GM12878 (cell line): ENCODE measurements at regions not wholly inside any gene's neighbourhood (a gene's known extent, or its start where the extent isn't known, plus 50 kb on each side); places are given as distances from the start of the nearest gene placed in this dataset.

Experiments
- ATAC-seq: fragments of 200-7000 bp; cut with Tn5 transposase; 3 replicates; pipeline ENCODE4 v1.9.1; 2020; ENCODE audit warnings: mild to moderate bottlenecking, moderate library complexity
- BruUV-seq: library from RNA; stranded (reverse); fragments of 400-500 nt; replicated peaks from 2 replicates; lab custom pipeline; 2021; lab: Mats Ljungman, UMichigan
- CTCF ChIA-PET: fragments of 300-600 bp; sonication (Branson Sonifier 250); formaldehyde crosslinking; extraction: SDS; loops from one replicate; lab custom pipeline; 2021; ENCODE audit warnings: inconsistent platforms; lab: Yijun Ruan, JAX
- POLR2A ChIA-PET: fragments of 350-600 bp; formaldehyde crosslinking; extraction: SDS; loops from one replicate; lab custom pipeline; 2021; ENCODE audit warnings: inconsistent platforms; lab: Charles Lee
- RAD21 ChIA-PET: fragments of 300-600 bp; sonication (Branson Sonifier 250); formaldehyde crosslinking; loops from one replicate; lab custom pipeline; 2023; ENCODE audit warnings: antibody characterized with exemption; ENCODE audit not compliant: unreplicated experiment; lab: Charles Lee
- SMC1A ChIA-PET: fragments of 300-600 bp; sonication (Branson Sonifier 250); formaldehyde crosslinking; loops from one replicate; lab custom pipeline; 2023; ENCODE audit not compliant: unreplicated experiment, uncharacterized antibody; lab: Charles Lee
- DNase-seq: peaks from one replicate; pipeline ENCODE4 v3.0.0-alpha.2; 2011; ENCODE audit warnings: low read depth, low spot score
- FAIRE-seq: peaks from 3 replicates; lab custom pipeline; 2011; peaks lifted over from hg19 to GRCh38; lab: Jason Lieb, UNC
- H2AFZ ChIP-seq: 2 replicates; pipeline ENCODE4 v1.6.0; 2011; ENCODE audit warnings: low read depth, low read length, control low read depth; ENCODE audit not compliant: control insufficient read depth
- H3K27ac ChIP-seq: 2 replicates; pipeline ENCODE4 v1.5.1; 2011; ENCODE audit warnings: control low read depth; ENCODE audit not compliant: control insufficient read depth, insufficient read depth
- H3K27me3 ChIP-seq, 2 experiments: replicated peaks in 1 of 2; 2 replicates each; pipeline versions ENCODE4 v1.6.0 to v1.6.1; 2011; ENCODE audit warnings: low read length in 1 of 2; ENCODE audit not compliant: control insufficient read depth in 2 of 2, insufficient read depth in 2 of 2
- H3K36me3 ChIP-seq, 2 experiments: 2 replicates each; pipeline ENCODE4 v1.5.1; 2011; ENCODE audit warnings: low read length in 1 of 2; ENCODE audit not compliant: control insufficient read depth in 2 of 2, insufficient read depth in 2 of 2
- H3K4me1 ChIP-seq: 2 replicates; pipeline ENCODE4 v1.6.1; 2011; ENCODE audit warnings: mild to moderate bottlenecking, low read length, moderate library complexity, mixed read lengths; ENCODE audit not compliant: control insufficient read depth, insufficient read depth
- H3K4me2 ChIP-seq: 2 replicates; pipeline ENCODE4 v1.6.0; 2011; ENCODE audit warnings: control low read depth; ENCODE audit not compliant: control insufficient read depth, insufficient read depth
- H3K4me3 ChIP-seq: fragments of 200-600 bp; sonication (generic); 2 replicates; pipeline ENCODE4 v1.5.1; 2016
- H3K79me2 ChIP-seq: 2 replicates; pipeline ENCODE4 v1.6.0; 2011; ENCODE audit warnings: low read length; ENCODE audit not compliant: control insufficient read depth, insufficient read depth
- H3K9ac ChIP-seq: 2 replicates; pipeline ENCODE4 v1.8.0; 2011; ENCODE audit warnings: low read length, control low read depth, mixed read lengths; ENCODE audit not compliant: control insufficient read depth, insufficient read depth
- H3K9me3 ChIP-seq: replicated peaks from 3 replicates; pipeline ENCODE4 v1.5.1; 2011; ENCODE audit warnings: mild to moderate bottlenecking, low read length; ENCODE audit not compliant: control insufficient read depth, insufficient read depth
- H4K20me1 ChIP-seq: 2 replicates; pipeline ENCODE4 v1.6.0; 2011; ENCODE audit not compliant: control insufficient read depth, insufficient read depth
- HCFC1 ChIP-seq: fragments of 150-350 bp; IDR thresholded peaks from 2 replicates; pipeline ENCODE4 v1.6.1; 2014; ENCODE audit warnings: low read length
- LARP7 ChIP-seq: fragments of 450-650 bp; IDR thresholded peaks from 2 replicates; pipeline ENCODE4 v1.6.1; 2017; ENCODE audit warnings: mild to moderate bottlenecking
- POLR2AphosphoS5 ChIP-seq: IDR thresholded peaks from 2 replicates; pipeline ENCODE4 v1.6.1; 2011; ENCODE audit warnings: mild to moderate bottlenecking, low read length, inconsistent platforms
- RBBP5 ChIP-seq: fragments of 200-600 bp; sonication (generic); conservative IDR thresholded peaks from 2 replicates; pipeline ENCODE4 v1.6.1; 2016
- SREBF1 ChIP-seq: IDR thresholded peaks from 2 replicates; pipeline ENCODE4 v1.6.1; 2012; ENCODE audit warnings: mild to moderate bottlenecking, low read length
- ZNF622 ChIP-seq: fragments of 450-650 bp; IDR thresholded peaks from 2 replicates; pipeline ENCODE4 v1.6.1; 2017; ENCODE audit warnings: mild to moderate bottlenecking, inconsistent platforms
- WGBS: methylation state at CpG from one replicate; pipeline ENCODE4 v1.1.6; 2016; ENCODE audit warnings: low lambda C conversion rate; ENCODE audit not compliant: insufficient replicate concordance, insufficient coverage; ENCODE audit errors: missing lambda C conversion rate; 5-methylcytosine and 5-hydroxymethylcytosine counted together
- in situ Hi-C: fragments of 300-500 bp; cut with MboI; formaldehyde crosslinking; loops from 9 replicates; pipeline ENCODE4 v1.14.3; 2018; ENCODE audit warnings: mixed read lengths
- intact Hi-C: fragments of 100-400 bp; cut with micrococcal nuclease; formaldehyde crosslinking; loops from one replicate; pipeline ENCODE4 v1.14.2; 2022; ENCODE audit not compliant: unreplicated experiment
- TF ChIP-seq, protein P1 (sequence below): fragments of 450-650 bp; IDR thresholded peaks from 2 replicates; pipeline ENCODE4 v1.6.1; 2017; ENCODE audit warnings: low read depth, mild to moderate bottlenecking, moderate library complexity

DNA sequence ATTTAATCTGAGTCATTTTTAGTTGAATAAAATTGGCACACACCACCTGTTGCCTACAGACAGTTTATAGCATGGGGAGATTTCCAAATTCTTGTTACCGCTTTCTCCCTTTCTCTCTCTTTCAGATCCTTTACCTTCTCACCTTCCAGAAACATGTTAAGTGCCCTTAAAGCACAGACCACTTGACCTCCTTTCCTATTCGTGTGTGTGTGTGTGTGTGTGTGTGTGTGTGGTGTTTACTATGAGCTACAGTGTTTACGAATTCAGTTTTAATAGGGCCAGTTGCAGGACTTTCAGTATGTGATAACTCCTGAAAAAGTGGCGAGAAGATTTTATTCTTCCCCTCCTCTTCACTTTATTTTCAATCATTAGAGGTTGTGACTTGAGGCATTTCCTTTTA, 258.1 kb downstream of the BMP2 start:
- ChIA-PET RAD21 (no interaction called here), SMC1A (interaction anchor here (1.0 to 3.1 kb wide), 10 partner anchors 9 to 158 kb away, joined by 3 to 11 read pairs (median 4); no protein-coding TSS in a partner anchor), POLR2A (interaction anchor here (0.7 to 1.4 kb wide), 3 partner anchors 9 to 141 kb away, joined by 3 to 5 read pairs (median 3); no protein-coding TSS in a partner anchor), CTCF (interaction anchor here (0.7 to 1.6 kb wide), 3 partner anchors 26 to 140 kb away, joined by 3 read pairs; no protein-coding TSS in a partner anchor)
- BruUV-seq: no TSS peak
- WGBS: 8% methylated on average over 4 of the region's 4 CpGs
- Histone ChIP-seq H3K9ac (no peak overlapping the region), H3K4me3 (no peak overlapping the region), H3K4me1 (no peaks in the 10 kb centered on the region), H2AFZ (no peak overlapping the region), H3K79me2 (no peaks in the 10 kb centered on the region), H3K4me2 (no peak overlapping the region), H3K36me3 (no peaks in the 10 kb centered on the region), H3K9me3 (peaks cover 2% of the 10 kb centered on the region; the same call in 1 of the 3 replicates), H3K27me3 (no peaks in the 10 kb centered on the region), H3K27ac (no peak overlapping the region), H4K20me1 (no peaks in the 10 kb centered on the region)
- intact Hi-C loops (no loop called here), in situ Hi-C loops (no loop called here)
- no peak for TF ChIP-seq LARP7
- no peak for TF ChIP-seq RBBP5
- TF ChIP-seq POLR2AphosphoS5: no peak
- TF ChIP-seq, protein P1, sequence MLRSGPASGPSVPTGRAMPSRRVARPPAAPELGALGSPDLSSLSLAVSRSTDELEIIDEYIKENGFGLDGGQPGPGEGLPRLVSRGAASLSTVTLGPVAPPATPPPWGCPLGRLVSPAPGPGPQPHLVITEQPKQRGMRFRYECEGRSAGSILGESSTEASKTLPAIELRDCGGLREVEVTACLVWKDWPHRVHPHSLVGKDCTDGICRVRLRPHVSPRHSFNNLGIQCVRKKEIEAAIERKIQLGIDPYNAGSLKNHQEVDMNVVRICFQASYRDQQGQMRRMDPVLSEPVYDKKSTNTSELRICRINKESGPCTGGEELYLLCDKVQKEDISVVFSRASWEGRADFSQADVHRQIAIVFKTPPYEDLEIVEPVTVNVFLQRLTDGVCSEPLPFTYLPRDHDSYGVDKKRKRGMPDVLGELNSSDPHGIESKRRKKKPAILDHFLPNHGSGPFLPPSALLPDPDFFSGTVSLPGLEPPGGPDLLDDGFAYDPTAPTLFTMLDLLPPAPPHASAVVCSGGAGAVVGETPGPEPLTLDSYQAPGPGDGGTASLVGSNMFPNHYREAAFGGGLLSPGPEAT: no peak
- no peak for TF ChIP-seq HCFC1
- TF ChIP-seq SREBF1: no peak
- no peak for TF ChIP-seq ZNF622
- no peak for DNase-seq
- FAIRE-seq: no peak
- no peak for ATAC-seq
